Testis (tissue), 2 donors: ENCODE measurements at regions not wholly inside any gene's neighbourhood (a gene's known extent, or its start where the extent isn't known, plus 50 kb on each side); places are given as distances from the start of the nearest gene placed in this dataset.
"Not testable (repeated sequence)": the region's sequence is repeated elsewhere in the genome, so short reads cannot be mapped to it uniquely, and the experiment has no call there.

ENCODE experiments used
- CTCF ChIP-seq, 3 experiments: fragments of 450-650 bp in 2 of 3; fragments of 200-600 bp in 1 of 3; sonication (generic) in 1 of 3; IDR thresholded peaks; one replicate each; pipeline ENCODE4 v1.5.1; 2016 to 2019; ENCODE audit warnings: antibody characterized with exemption in 3 of 3, mild to moderate bottlenecking in 2 of 3, moderate library complexity in 1 of 3
- POLR2A ChIP-seq: fragments of 450-650 bp; IDR thresholded peaks from one replicate; pipeline ENCODE4 v1.6.1; 2017; ENCODE audit warnings: antibody characterized with exemption, mild to moderate bottlenecking, moderate library complexity

GRCh38 chr6:67787119-67787518 is 848.0 kb upstream of the ADGRB3 start:
- TF ChIP-seq CTCF (IDR thresholded peaks at IDR 0.05); POLR2A: not testable (repeated sequence)
